D721Med (cell line): ENCODE measurements at regions not wholly inside any gene's neighbourhood (a gene's known extent, or its start where the extent isn't known, plus 50 kb on each side); places are given as distances from the start of the nearest gene placed in this dataset.

Experiments
- DNase-seq: peaks from one replicate; pipeline ENCODE4 v3.0.0; 2011; ENCODE audit warnings: low spot score; ENCODE audit not compliant: insufficient read length
- FAIRE-seq: peaks from 2 replicates; lab custom pipeline; 2011; peaks lifted over from hg19 to GRCh38; lab: Jason Lieb, UNC
- CTCF ChIP-seq: IDR thresholded peaks from 2 replicates; pipeline ENCODE4 v1.5.1; 2012; ENCODE audit warnings: mild to moderate bottlenecking, control low read depth; ENCODE audit not compliant: insufficient read depth; ENCODE audit errors: missing control alignments

DNA sequence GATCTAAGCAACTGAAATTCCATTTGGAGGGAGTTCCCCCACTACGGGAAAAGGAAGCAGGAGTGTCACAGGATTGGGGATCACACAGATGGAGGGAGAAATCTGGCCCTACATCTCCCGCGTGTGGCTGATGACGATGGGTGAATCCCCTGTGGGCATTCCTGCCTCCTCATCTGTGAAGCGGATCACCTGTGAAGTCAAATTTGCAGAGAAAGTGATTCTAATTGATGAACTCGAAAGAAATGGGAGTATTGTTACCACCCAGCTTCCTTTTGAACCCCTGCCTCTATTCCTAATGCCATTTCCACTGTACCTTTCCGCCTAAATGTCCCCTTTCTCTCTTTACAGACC lies 92.0 kb downstream of the CMPK2 start:
- FAIRE-seq (no peak), DNase-seq (no peak)
- no peak for TF ChIP-seq CTCF

DNA sequence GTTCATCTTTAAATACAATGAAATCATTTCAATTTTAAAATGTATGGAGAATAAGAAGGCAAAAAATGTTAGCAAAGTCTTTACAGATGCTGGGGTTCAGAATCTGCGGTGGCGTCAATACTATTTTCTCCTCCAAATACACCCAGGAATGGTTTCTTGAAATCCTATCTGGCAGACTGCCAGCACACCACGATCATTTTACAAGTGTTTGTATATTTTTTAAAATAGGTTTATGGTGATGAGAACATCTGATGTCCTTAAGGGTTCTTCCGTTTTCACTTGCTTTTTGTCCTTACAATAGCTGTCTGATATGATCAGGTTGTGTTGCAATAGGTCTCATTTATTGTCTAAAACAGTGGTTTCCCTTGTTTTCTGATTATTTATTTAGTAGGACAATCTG lies 89.6 kb downstream of the CMPK2 start:
- no peak for TF ChIP-seq CTCF
- DNase-seq (no peak), FAIRE-seq (no peak)

DNA sequence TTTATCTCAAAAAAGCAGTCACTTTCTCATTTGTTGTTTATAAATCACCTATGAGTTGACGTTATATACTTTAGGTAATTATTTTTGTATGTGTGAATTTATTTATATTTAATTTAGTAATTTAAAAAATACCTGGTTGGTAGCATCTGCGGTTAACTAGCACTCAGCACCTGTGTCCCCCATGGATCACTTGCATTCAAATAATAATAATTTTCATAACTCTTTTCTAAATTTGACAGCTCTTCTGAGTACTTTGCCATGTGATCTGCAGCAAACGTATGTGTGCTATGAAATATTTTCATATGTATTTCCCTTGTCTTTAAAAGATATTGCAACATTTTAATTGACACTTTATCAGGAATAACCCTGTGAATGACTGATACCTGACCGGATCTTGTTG lies 88.1 kb downstream of the CMPK2 start:
- TF ChIP-seq CTCF, result no peak
- no peak for FAIRE-seq
- no peak for DNase-seq

- no peak for FAIRE-seq
- no peak for DNase-seq
- TF ChIP-seq CTCF, result no peak
These were observed 84.9 kb downstream of the CMPK2 start for GRCh38 chr2:6780765-6781274.

DNA sequence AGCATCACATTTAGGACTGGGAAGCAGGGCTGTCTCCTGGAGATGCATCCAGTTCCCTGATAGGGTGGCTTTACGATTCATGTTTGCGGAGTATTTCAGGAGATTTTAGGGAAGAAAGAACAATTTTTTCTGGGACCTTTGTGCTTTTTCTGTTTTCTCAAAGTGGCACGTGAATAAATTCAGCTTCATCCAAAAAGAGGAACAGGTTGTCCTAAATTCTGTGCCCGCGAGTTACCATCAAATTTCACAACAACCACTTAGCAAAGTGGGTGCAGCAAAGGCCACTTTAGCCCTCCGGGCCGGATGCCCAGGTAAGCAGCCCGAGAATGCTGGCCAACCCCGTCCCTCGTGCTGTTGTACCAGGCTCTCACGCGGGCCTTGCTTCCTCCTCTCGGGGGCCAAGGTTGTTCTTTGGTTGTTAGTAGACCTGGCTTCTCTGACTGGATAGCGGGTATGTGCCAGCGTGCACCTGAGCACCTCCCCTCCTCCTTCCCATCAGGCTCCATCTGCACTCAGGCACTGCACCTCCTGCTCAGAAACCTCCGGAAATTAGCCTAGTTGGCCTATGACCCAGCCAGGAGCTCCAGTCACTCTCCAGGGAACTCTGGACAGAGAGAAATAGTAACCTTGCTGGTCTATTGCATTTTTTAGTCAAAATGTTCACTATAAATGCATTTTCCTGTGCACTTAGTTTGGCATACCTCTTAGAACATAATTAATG lies 83.0 kb downstream of the CMPK2 start:
- TF ChIP-seq CTCF, result no peak
- FAIRE-seq (no peak), DNase-seq (no peak)

DNA sequence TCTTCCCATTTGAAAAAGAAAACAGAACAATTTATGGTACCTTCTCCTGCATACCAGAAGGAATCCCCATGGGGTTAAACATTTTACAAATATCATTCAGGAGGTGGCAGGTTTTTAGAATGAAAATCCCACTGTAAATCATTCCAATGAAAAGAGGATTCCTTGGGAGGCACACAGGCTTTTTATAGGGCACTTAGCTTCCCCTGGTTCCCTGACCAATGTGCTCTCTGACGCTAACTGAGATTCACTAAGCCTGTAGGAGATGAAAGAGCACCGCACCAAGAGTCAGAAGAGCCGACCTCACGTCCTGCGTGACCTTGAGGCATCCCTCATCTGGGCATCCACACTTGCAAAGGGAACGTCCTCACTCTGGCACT lies 82.5 kb downstream of the CMPK2 start:
- TF ChIP-seq CTCF, result no peak
- FAIRE-seq, result no peak
- DNase-seq, result no peak

GRCh38 chr2:6784291-6784690 lies 81.4 kb downstream of the CMPK2 start:
- TF ChIP-seq CTCF, result no peak
- FAIRE-seq, result no peak
- no peak for DNase-seq
